ENCODE measurements at regions not wholly inside any gene's neighbourhood (a gene's known extent, or its start where the extent isn't known, plus 50 kb on each side); places are given as distances from the start of the nearest gene placed in this dataset.

DNA sequence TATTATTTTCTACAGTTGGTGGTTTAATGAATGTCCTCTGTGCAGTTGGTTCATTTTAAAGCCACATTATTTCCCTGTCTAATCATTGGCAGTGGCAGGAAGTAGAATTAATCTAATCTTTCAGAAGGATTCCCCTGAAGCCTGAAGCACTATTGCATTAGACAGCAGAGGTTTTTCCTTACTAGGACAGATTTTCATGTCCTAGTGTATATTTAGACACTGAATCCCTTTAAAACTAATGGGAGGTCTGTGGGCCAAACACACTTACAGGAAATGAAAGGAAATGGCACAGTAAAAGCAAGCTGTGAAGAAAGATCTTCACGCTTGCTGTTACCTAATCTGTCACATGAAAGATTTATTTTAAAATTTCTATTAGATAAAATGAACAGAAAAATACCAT, 165.2 kb downstream of the SLC39A8 start:
- no peak overlapping the region for H3K4me3 ChIP-seq (ENCODE audit: insufficient read depth, low read depth, low read length)
- H3K27me3 ChIP-seq (ENCODE audit: insufficient read depth, low read length) = no peaks in the 10 kb centered on the region
- H3K9me3 ChIP-seq (ENCODE audit: insufficient read depth, low read depth, low read length) = no peaks in the 10 kb centered on the region
- Mint-ChIP-seq H3K36me3 (ENCODE audit: low read depth, unreplicated experiment) (no peaks in the 10 kb centered on the region), H3K9me3 (ENCODE audit: unreplicated experiment) (peaks cover 4% of the 10 kb centered on the region), H3K4me1 (ENCODE audit: low read depth, unreplicated experiment) (peaks cover 6% of the 10 kb centered on the region), H3K27me3 (ENCODE audit: low read depth, unreplicated experiment) (no peaks in the 10 kb centered on the region), H3K27ac (ENCODE audit: unreplicated experiment) (no peak overlapping the region), H3K4me3 (ENCODE audit: unreplicated experiment) (no peak overlapping the region)
- H3K27ac ChIP-seq (ENCODE audit: low read depth, low read length) = no peak overlapping the region
- H3K9ac ChIP-seq (ENCODE audit: low read length) = no peak overlapping the region
- no peaks in the 10 kb centered on the region for H3K36me3 ChIP-seq (ENCODE audit: insufficient read depth, low read length)
- TF ChIP-seq, protein P1, sequence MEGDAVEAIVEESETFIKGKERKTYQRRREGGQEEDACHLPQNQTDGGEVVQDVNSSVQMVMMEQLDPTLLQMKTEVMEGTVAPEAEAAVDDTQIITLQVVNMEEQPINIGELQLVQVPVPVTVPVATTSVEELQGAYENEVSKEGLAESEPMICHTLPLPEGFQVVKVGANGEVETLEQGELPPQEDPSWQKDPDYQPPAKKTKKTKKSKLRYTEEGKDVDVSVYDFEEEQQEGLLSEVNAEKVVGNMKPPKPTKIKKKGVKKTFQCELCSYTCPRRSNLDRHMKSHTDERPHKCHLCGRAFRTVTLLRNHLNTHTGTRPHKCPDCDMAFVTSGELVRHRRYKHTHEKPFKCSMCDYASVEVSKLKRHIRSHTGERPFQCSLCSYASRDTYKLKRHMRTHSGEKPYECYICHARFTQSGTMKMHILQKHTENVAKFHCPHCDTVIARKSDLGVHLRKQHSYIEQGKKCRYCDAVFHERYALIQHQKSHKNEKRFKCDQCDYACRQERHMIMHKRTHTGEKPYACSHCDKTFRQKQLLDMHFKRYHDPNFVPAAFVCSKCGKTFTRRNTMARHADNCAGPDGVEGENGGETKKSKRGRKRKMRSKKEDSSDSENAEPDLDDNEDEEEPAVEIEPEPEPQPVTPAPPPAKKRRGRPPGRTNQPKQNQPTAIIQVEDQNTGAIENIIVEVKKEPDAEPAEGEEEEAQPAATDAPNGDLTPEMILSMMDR (IDR thresholded peaks at IDR 0.05; ENCODE audit: insufficient read depth, low read depth, low read length) = no peak
- TF ChIP-seq EZH2 (IDR thresholded peaks at IDR 0.05; ENCODE audit: insufficient read depth, low read length) = no peak
- no peaks in the 10 kb centered on the region for H3K79me2 ChIP-seq (ENCODE audit: insufficient read depth, low read length)
- no peak for DNase-seq (ENCODE audit: low read depth)
- FAIRE-seq = peak; percentile 34
- H4K20me1 ChIP-seq (ENCODE audit: insufficient read depth, low read length) = no peaks in the 10 kb centered on the region
- no peak overlapping the region for H3K4me2 ChIP-seq (ENCODE audit: low read length)
- peaks cover under 1% of the 10 kb centered on the region for H3K4me1 ChIP-seq (ENCODE audit: insufficient read depth, low read length)
- H2AFZ ChIP-seq (ENCODE audit: low read depth, low read length) = no peak overlapping the region

DNA sequence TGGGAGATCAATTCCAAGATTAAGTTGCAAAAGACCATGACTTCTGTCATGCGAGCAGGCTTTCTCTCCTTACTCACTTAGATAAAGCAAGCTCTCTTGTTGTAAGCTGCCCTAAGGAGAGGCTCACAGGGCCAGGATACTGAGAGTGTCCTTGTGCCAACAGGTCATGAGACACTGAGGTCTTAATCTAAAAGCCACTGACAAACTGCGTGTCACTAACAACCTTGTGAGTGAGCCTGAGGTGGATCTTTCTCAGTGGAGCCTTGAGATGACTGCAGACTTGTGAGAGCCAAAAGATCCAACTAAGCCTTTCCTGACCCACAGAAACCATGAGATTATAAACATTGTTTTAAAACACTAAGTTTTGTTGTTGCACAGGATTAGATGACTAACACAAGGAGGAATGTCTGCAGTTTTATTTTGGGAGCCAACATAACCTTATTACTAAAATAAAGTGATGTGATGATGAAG, 170.5 kb downstream of the SLC39A8 start:
- Mint-ChIP-seq H3K4me3 (ENCODE audit: unreplicated experiment) (no peak overlapping the region), H3K36me3 (ENCODE audit: low read depth, unreplicated experiment) (no peaks in the 10 kb centered on the region), H3K27me3 (ENCODE audit: low read depth, unreplicated experiment) (no peaks in the 10 kb centered on the region), H3K27ac (ENCODE audit: unreplicated experiment) (peak overlapping the region; percentile 43), H3K4me1 (ENCODE audit: low read depth, unreplicated experiment) (peaks cover 5% of the 10 kb centered on the region), H3K9me3 (ENCODE audit: unreplicated experiment) (no peaks in the 10 kb centered on the region)
- H3K36me3 ChIP-seq (ENCODE audit: insufficient read depth, low read length) = no peaks in the 10 kb centered on the region
- H3K4me1 ChIP-seq (ENCODE audit: insufficient read depth, low read length) = peaks cover 9% of the 10 kb centered on the region
- FAIRE-seq = peak; percentile 76
- no peaks in the 10 kb centered on the region for H3K9me3 ChIP-seq (ENCODE audit: insufficient read depth, low read depth, low read length)
- H2AFZ ChIP-seq (ENCODE audit: low read depth, low read length) = peak overlapping the region; percentile 11
- H3K27ac ChIP-seq (ENCODE audit: low read depth, low read length) = peak overlapping the region; percentile 46
- H3K79me2 ChIP-seq (ENCODE audit: insufficient read depth, low read length) = no peaks in the 10 kb centered on the region
- no peaks in the 10 kb centered on the region for H3K27me3 ChIP-seq (ENCODE audit: insufficient read depth, low read length)
- peak overlapping the region; percentile 42 for H3K4me2 ChIP-seq (ENCODE audit: low read length)
- peak; percentile 81 for DNase-seq (ENCODE audit: low read depth)
- no peak overlapping the region for H3K4me3 ChIP-seq (ENCODE audit: insufficient read depth, low read depth, low read length)
- no peaks in the 10 kb centered on the region for H4K20me1 ChIP-seq (ENCODE audit: insufficient read depth, low read length)
- TF ChIP-seq EZH2 (IDR thresholded peaks at IDR 0.05; ENCODE audit: insufficient read depth, low read length) = no peak
- TF ChIP-seq, protein P1 (IDR thresholded peaks at IDR 0.05; ENCODE audit: insufficient read depth, low read depth, low read length) = no peak
- H3K9ac ChIP-seq (ENCODE audit: low read length) = peak overlapping the region; percentile 45

DNA sequence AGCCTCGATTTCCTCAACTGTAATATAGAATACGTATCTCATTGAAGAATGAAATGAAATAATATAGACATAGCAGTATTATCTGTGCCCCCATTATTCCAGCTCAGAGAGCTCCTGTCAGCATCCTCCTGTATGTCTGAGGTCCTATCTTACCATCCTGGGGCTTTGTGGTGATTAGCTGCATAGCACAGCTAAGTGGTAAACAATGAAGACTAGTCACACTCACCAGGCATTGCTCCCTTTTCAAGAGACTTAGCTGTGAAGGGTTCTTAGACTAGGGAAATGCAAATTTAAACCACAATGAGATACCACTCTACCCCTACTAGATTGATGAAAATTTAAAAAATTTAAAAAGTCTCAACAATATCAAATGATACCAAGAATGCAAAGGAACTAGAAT, 172.9 kb downstream of the SLC39A8 start:
- no peaks in the 10 kb centered on the region for H3K79me2 ChIP-seq (ENCODE audit: insufficient read depth, low read length)
- no peaks in the 10 kb centered on the region for H3K9me3 ChIP-seq (ENCODE audit: insufficient read depth, low read depth, low read length)
- peaks cover 9% of the 10 kb centered on the region for H3K4me1 ChIP-seq (ENCODE audit: insufficient read depth, low read length)
- no peak overlapping the region for H3K4me3 Mint-ChIP-seq (ENCODE audit: unreplicated experiment)
- no peak overlapping the region for H3K27ac ChIP-seq (ENCODE audit: low read depth, low read length)
- no peak for TF ChIP-seq EZH2 (IDR thresholded peaks at IDR 0.05; ENCODE audit: insufficient read depth, low read length)
- TF ChIP-seq, protein P1 (IDR thresholded peaks at IDR 0.05; ENCODE audit: insufficient read depth, low read depth, low read length) = no peak
- DNase-seq (ENCODE audit: low read depth) = peak; percentile 36
- H3K36me3 ChIP-seq (ENCODE audit: insufficient read depth, low read length) = no peaks in the 10 kb centered on the region
- peaks cover 17% of the 10 kb centered on the region for H3K4me1 Mint-ChIP-seq (ENCODE audit: low read depth, unreplicated experiment)
- no peak overlapping the region for H3K9ac ChIP-seq (ENCODE audit: low read length)
- H4K20me1 ChIP-seq (ENCODE audit: insufficient read depth, low read length) = no peaks in the 10 kb centered on the region
- no peak overlapping the region for H3K27ac Mint-ChIP-seq (ENCODE audit: unreplicated experiment)
- H3K4me2 ChIP-seq (ENCODE audit: low read length) = no peak overlapping the region
- no peaks in the 10 kb centered on the region for H3K9me3 Mint-ChIP-seq (ENCODE audit: unreplicated experiment)
- no peak for FAIRE-seq
- H3K27me3 Mint-ChIP-seq (ENCODE audit: low read depth, unreplicated experiment) = no peaks in the 10 kb centered on the region
- H3K4me3 ChIP-seq (ENCODE audit: insufficient read depth, low read depth, low read length) = no peak overlapping the region
- no peaks in the 10 kb centered on the region for H3K27me3 ChIP-seq (ENCODE audit: insufficient read depth, low read length)
- H3K36me3 Mint-ChIP-seq (ENCODE audit: low read depth, unreplicated experiment) = no peaks in the 10 kb centered on the region
- no peak overlapping the region for H2AFZ ChIP-seq (ENCODE audit: low read depth, low read length)

Measured in astrocyte (in vitro differentiated cells and primary cell).